ENCODE measurements at regions not wholly inside any gene's neighbourhood (a gene's known extent, or its start where the extent isn't known, plus 50 kb on each side); places are given as distances from the start of the nearest gene placed in this dataset.
"Not testable (repeated sequence)": the region's sequence is repeated elsewhere in the genome, so short reads cannot be mapped to it uniquely, and the experiment has no call there.

DNA sequence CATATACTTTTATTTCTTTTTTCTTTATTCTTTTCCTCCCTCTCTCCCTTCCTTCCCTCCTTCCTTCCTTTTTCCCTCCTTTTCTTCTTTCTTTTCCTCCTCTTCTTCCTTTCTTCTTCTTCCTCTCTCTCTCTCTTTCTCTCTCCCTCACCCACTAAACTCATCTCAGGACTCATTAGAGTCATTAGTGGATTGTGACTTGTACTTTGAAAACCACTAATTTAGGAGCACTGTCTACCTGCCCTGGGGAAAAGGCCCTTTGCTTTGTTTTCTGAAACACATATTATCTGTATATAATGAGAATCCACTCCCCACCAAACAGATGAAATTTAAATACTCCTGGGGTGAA, 68.7 kb upstream of the CEP85L start:
- H3K27ac ChIP-seq = no peak overlapping the region
- TF ChIP-seq, protein P1, sequence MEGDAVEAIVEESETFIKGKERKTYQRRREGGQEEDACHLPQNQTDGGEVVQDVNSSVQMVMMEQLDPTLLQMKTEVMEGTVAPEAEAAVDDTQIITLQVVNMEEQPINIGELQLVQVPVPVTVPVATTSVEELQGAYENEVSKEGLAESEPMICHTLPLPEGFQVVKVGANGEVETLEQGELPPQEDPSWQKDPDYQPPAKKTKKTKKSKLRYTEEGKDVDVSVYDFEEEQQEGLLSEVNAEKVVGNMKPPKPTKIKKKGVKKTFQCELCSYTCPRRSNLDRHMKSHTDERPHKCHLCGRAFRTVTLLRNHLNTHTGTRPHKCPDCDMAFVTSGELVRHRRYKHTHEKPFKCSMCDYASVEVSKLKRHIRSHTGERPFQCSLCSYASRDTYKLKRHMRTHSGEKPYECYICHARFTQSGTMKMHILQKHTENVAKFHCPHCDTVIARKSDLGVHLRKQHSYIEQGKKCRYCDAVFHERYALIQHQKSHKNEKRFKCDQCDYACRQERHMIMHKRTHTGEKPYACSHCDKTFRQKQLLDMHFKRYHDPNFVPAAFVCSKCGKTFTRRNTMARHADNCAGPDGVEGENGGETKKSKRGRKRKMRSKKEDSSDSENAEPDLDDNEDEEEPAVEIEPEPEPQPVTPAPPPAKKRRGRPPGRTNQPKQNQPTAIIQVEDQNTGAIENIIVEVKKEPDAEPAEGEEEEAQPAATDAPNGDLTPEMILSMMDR (IDR thresholded peaks at IDR 0.05) = no peak

DNA sequence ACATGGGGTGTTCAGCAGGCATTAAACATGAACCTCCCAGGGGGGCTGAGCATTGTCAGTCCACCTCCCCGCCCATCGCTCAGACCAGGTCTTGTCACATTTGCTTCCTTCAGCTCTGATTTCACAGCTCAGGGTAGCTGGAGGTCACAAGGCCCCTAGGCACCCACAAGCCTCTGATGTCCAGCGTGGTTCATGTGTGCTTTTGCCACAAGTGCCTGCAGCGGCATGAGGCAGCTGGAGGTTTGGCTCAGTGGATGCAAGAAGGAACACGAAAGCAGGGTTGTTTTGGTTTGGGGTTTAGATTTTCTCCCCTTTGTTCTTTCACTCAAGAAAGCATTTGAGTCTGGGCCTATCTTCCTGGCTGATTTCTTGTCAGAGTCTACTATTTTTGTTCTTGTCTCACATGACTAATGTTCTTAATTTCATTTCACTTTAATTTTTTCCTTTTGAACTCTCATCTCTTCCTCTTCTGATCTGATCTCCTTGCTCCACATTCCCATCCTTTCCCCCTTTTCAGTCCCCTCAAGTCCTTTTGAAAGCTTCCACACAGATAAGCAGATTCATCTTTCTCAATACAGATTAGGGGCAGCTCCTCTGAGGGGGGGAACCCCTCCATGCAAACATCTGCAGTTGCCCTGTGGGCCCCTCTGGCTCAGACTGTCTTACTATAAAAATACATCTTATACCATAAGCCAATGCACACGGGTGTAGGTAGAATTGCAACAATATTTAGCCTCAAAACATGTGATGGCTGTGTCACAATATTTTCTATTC, 68.1 kb upstream of the CEP85L start:
- TF ChIP-seq, protein P1 (IDR thresholded peaks at IDR 0.05) = no peak
- no peak for DNase-seq (ENCODE audit: low spot score)
- H3K4me3 ChIP-seq = no peak overlapping the region
- H3K27ac ChIP-seq = no peak overlapping the region

More for the DNA sequence above, 68.7 kb upstream of the CEP85L start:
- DNase-seq (ENCODE audit: low spot score) = no peak
- H3K4me3 ChIP-seq = no peak overlapping the region

DNA sequence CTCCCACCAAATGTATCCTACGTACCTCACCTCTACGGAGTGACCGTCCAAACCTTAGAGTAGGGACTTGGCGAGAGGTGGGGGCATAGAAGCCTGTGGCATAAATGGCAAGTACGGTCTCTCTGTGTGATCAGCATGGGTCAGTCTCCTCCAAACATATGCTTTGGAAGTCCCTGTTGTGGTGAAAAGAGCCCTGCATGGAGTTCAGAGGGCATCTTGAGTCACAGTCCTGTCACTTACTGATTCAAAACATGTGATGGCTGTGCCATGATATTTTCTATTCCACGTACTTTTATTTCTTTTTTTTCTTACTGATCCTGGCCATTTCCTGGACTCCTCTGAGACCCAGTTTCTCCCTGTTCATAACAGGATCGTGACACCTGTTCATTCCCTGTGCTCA, 67.5 kb upstream of the CEP85L start:
- DNase-seq (ENCODE audit: low spot score) = no peak
- H3K27ac ChIP-seq = no peak overlapping the region
- no peak overlapping the region for H3K4me3 ChIP-seq
- TF ChIP-seq, protein P1 (IDR thresholded peaks at IDR 0.05) = no peak

DNA sequence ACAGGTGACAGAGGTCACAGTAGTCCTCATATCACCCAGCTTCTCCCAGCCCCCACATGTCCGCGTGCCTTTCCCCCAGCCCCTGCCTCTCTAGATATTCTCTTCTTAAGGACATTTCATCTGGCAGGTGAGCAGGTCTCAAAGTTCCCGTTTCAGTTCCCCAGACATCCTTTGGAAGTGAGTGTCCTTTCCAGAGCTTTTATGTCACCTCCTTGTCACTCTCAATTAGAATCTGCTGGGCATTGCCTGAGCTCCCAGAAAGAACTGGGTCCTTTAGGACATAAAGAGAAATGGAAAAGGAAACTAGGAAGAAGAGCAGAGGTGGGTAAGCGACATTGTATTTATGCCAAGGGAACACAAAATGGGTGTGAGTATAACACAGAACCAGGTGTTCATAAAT, 66.9 kb upstream of the CEP85L start:
- H3K27ac ChIP-seq = no peak overlapping the region
- no peak overlapping the region for H3K4me3 ChIP-seq

DNA sequence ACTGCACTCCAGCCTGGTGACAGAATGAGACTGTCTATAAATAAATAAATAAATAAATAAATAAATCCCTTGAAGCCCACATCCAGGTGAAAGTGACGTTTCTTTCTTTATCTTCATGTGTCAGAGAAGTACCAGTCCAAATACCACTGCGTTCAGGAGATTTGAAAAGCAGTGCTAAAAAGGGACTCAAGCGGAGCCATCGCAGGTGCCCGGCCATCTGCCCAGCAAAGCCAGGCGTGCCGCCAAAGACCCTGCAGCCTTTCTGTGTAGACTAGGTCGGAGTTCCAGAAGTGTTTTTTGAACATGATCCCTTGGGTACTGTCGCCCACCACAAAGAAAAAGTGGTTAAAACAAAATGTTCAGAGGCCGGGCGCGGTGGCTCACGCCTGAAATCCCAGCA, 65.7 kb upstream of the CEP85L start:
- no peak for DNase-seq (ENCODE audit: low spot score)
- no peak overlapping the region for H3K27ac ChIP-seq
- no peak overlapping the region for H3K4me3 ChIP-seq
- TF ChIP-seq, protein P1 (IDR thresholded peaks at IDR 0.05) = no peak

More for the DNA sequence above, 66.9 kb upstream of the CEP85L start:
- DNase-seq (ENCODE audit: low spot score) = no peak
- TF ChIP-seq, protein P1 (IDR thresholded peaks at IDR 0.05) = no peak

DNA sequence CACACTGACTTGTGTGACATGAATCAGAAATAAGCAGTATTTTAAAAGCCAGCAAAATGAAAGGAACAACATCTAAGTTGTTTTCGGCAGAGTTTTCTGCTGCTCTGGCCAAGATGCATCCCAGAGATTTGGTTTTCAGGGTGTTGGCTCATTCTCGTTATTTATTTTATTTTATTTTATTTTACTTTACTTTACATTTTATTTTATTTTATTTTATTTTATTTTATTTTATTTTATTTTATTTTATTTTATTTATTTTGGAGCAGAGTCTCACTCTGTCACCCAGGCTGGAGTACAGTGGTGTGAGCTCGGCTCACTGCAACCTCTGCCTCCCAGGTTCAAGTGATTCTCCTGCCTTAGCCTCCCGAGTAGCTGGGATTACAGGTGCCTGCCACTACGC, 64.5 kb upstream of the CEP85L start:
- not testable (repeated sequence) for H3K4me3 ChIP-seq; H3K27ac ChIP-seq; DNase-seq (ENCODE audit: low spot score)

DNA sequence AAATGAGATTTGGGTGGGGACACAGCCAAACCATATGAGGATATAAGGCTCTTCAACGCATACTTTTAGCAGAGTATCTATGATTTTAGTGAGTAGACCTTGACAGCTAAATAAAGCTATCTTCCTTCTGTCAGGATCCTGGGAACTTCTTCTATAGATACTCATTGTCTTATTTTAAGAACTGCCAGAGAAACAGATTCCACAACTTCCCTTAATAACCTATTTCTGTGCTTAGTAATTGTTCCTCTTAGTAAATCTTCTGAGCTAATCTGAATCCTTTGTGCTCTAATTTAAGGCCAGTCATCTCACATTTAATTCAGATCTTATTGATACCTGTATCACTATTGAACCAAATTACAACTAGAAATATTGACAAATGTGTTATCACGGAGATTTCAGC, 64.0 kb upstream of the CEP85L start:
- TF ChIP-seq, protein P1 (IDR thresholded peaks at IDR 0.05) = no peak
- no peak for DNase-seq (ENCODE audit: low spot score)
- no peak overlapping the region for H3K27ac ChIP-seq
- H3K4me3 ChIP-seq = no peak overlapping the region
